ENCODE measurements at regions not wholly inside any gene's neighbourhood (a gene's known extent, or its start where the extent isn't known, plus 50 kb on each side); places are given as distances from the start of the nearest gene placed in this dataset.

DNA sequence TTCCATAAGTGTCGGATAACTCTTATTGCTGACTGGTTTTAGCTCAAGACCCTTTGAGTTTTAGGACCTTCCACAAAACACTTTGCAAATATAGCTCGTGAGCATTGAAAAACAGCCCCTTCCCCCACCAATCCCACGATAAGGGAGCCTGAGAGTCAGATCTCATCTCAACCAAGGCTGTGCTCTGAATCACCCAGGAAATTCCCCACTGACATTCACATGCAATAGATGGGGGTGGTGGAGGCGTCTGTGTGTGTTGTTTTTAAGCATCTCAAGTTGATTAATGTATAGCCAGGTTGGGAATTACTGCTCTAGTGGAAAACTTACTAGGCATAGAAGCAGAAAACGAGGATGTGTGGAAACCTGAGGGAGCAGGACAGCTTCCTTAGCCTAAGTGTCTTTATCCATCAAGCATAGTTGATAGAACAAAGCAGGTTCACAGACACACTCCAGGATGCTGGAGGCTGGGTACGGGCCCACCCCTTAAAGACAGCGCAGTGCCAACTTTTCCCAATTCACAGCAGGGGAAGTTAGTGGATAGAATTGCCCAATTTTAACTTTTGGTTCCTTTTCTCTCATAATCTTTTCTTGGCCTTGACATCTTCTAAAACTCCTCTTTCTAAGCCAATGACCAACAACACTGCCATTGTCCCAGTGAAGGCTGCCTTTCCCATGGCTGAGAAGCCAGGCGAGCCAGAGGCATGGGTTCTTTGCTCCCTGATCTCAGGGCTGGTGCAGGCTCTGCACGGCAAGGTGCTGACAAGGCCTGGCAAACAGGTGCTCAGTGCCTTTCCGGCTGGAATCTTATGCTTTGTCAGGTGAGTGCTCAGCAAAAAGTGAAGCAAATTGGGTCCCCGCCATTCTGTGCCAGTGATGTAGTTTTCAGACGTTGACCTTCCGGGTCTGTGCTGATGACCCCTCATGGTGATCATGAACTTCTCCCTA is 98.5 kb upstream of the INSIG1 start:
- H3K4me3 ChIP-seq (ENCODE audit: low read depth, low read length), result no peak overlapping the region
- TF ChIP-seq, protein P1, sequence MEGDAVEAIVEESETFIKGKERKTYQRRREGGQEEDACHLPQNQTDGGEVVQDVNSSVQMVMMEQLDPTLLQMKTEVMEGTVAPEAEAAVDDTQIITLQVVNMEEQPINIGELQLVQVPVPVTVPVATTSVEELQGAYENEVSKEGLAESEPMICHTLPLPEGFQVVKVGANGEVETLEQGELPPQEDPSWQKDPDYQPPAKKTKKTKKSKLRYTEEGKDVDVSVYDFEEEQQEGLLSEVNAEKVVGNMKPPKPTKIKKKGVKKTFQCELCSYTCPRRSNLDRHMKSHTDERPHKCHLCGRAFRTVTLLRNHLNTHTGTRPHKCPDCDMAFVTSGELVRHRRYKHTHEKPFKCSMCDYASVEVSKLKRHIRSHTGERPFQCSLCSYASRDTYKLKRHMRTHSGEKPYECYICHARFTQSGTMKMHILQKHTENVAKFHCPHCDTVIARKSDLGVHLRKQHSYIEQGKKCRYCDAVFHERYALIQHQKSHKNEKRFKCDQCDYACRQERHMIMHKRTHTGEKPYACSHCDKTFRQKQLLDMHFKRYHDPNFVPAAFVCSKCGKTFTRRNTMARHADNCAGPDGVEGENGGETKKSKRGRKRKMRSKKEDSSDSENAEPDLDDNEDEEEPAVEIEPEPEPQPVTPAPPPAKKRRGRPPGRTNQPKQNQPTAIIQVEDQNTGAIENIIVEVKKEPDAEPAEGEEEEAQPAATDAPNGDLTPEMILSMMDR (IDR thresholded peaks at IDR 0.05; ENCODE audit: insufficient read depth, low read length), result no peak
- peak; percentile 74 for DNase-seq (ENCODE audit: low read depth)

DNA sequence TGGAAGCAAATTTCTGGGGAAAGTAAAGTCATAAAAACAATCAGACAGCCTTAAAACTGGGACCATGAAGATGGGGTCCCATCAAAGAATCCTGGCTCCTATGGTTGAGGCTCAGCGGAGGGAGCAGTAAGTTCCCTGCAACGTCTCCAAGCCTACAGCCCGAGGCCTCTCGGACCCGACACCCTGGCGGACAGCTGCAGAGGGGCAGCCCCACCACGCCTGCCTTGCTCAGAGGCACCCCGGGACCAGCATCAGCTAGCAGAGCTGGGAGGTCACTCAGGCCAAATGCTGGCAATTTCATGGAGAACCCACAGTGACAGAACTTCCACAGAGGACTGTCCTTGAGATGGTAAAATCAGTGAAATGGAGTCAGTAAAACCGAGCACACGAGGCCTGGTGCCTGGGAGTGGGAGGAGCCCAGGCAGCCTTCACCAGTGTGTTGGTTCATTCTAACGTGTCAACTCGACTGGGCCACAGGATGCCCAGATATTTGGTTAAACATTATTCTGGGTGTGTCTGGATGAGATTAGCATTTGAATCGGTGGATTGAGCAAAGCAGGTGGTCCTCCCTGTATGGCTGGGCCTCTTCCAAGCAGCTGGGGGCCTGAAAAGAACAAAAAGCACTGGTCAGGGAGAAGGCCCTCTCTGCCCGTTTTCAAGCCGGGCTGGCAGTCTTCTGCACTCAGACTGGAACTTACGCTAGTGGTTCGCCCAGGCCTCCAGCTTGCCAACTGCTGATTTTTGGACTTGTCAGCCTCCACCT is 96.2 kb upstream of the INSIG1 start:
- no peak for DNase-seq (ENCODE audit: low read depth)

DNA sequence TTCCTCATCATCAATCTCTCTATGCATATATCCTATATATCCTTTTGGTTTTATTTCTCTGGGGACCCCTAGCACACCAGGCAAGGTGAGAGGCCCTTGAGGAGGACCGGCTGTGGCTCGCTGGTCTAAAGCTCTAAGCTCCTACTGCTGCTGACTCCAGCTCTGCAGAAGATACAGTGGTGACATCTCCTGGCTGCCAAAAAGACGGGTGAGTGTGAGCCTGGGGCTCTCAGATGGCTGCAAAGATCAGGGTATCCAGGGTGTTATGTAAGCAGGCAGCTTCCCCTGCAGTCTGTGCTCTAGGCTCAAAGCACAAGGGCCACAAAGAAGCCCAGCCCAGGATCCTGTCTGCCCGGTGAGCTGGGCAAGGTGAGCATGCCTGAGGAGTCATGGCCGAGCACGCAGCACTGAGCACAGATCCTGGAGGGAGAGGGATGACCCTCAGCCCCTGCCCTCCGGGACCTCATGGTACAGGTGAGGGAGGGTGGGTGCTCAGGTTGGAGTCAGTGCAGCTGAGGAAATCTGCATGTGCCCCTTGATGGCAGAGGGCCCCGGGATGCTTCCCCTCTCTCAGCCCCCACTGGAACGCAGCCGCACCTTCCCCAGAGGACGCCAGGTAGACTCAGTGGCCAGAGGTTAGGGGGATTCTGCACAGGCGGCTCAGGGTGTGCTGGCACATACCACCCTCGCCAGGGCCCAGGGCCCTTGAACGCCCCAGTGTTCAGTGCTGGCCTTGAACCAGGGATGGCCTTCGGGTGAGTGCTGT is 95.4 kb upstream of the INSIG1 start:
- DNase-seq (ENCODE audit: low read depth), result no peak
- TF ChIP-seq, protein P1 (IDR thresholded peaks at IDR 0.05; ENCODE audit: insufficient read depth, low read length), result no peak
- H3K4me3 ChIP-seq (ENCODE audit: low read depth, low read length), result no peak overlapping the region

More for the DNA sequence above, 96.2 kb upstream of the INSIG1 start:
- no peak overlapping the region for H3K4me3 ChIP-seq (ENCODE audit: low read depth, low read length)
- TF ChIP-seq, protein P1 (IDR thresholded peaks at IDR 0.05; ENCODE audit: insufficient read depth, low read length), result no peak

DNA sequence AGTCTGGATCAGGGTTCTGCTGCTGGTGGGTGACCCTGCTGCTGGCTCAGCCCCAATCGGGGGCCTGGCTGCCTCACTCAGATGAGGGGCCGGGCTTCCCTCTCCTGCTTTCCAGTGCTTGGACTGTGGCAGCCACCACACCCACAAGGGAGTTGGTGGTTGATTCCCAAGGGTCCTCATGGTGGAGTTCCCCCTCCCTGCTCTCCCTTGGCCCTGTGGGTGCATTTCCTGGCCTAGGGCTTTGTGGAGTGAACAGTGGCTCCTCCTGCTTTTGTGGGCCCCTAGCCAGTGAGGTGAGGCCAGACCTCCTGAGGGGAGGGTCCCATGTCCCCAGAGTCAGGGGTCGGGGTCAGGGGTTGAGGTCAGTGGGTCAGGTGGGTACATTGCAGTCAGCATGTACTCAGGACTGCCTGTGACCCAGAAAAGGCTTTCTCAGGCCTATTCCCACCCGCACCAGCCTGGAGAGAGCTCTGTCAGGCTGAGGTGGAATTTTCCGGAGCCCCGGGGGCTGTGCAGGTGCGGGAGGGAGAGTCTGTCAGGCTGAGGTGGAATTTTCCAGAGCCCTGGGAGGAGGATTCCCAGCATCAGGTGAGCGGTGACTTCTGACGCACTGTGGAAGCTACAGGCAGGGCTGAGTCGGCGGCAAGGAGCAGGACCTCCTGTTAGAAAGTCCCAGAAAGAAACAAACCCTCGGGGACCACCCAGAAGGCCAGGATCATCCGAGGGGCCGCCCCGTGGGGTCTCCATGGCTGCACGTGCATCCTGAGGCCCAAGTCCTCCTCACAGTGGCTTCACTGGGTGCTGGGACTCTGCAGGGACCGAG is 94.4 kb upstream of the INSIG1 start:
- H3K4me3 ChIP-seq (ENCODE audit: low read depth, low read length), result no peak overlapping the region
- no peak for DNase-seq (ENCODE audit: low read depth)
- TF ChIP-seq, protein P1 (IDR thresholded peaks at IDR 0.05; ENCODE audit: insufficient read depth, low read length), result no peak

DNA sequence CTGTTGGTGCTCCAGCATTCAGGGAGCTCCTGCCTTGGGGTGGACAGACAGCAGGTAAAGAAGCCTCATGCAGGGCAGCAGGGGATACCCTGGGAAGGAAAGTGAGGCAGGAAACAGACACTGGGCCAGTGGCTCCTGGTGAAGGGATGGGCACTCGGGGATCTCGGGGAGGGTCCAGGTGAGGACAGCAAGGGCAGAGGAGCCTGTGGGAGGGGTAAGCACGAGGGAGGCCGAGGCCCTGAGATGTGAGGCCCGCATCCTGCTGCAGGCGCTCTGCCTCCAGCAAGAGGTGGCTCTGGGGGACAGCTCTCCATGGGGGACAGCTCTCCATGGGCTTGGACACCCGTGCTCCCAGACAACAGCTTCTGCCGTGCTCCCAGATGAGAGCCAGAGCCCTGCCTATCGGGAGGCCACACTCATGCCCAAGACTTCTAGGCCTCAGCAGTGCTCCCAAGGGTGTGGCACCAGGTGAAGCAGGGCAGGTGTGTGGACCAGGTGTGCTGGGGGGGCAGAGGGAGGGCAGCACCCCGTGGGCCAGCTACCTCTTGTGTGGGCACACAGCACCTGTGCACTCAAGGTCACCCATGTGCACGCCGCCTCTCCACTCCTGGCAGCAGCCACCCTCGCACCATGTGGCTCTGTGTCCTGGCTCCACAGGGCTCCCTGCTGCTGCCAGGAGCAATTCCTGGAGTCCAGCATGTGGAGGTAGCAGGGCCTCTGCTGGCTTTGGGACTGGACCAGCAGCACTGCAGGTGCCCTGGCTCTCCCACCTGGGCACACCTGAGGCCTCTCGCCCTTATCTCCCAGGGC is 93.6 kb upstream of the INSIG1 start:
- TF ChIP-seq, protein P1 (IDR thresholded peaks at IDR 0.05; ENCODE audit: insufficient read depth, low read length), result no peak
- H3K4me3 ChIP-seq (ENCODE audit: low read depth, low read length), result no peak overlapping the region
- DNase-seq (ENCODE audit: low read depth), result no peak
